ENCODE measurements at regions not wholly inside any gene's neighbourhood (a gene's known extent, or its start where the extent isn't known, plus 50 kb on each side); places are given as distances from the start of the nearest gene placed in this dataset.

DNA sequence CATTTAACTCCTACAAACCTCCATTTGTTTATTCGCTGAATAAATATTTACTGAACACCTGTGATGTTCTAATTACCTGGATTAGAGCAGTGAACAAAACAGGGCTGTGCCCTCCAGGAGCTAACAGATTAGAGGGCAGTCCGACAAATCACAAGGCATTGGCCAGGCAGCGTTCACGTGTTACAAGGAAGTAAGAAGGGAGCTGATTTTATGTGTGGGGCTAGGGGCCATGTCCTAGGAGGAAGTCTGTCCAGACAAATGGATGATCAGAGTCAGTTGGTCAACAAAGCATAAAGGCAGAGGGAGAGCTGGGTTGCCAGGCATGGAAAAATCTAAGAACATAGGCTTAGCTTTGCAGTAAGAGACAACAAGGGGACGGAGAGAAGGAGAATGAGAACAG is 57.3 kb upstream of the BACE2 start:
- DNase-seq, result no peak
- H3K27me3 ChIP-seq, result no peaks in the 10 kb centered on the region
- intact Hi-C loops (cut with DNase I; ENCODE audit: low total_unique reads), result no loop called here
- TF ChIP-seq, protein P1, sequence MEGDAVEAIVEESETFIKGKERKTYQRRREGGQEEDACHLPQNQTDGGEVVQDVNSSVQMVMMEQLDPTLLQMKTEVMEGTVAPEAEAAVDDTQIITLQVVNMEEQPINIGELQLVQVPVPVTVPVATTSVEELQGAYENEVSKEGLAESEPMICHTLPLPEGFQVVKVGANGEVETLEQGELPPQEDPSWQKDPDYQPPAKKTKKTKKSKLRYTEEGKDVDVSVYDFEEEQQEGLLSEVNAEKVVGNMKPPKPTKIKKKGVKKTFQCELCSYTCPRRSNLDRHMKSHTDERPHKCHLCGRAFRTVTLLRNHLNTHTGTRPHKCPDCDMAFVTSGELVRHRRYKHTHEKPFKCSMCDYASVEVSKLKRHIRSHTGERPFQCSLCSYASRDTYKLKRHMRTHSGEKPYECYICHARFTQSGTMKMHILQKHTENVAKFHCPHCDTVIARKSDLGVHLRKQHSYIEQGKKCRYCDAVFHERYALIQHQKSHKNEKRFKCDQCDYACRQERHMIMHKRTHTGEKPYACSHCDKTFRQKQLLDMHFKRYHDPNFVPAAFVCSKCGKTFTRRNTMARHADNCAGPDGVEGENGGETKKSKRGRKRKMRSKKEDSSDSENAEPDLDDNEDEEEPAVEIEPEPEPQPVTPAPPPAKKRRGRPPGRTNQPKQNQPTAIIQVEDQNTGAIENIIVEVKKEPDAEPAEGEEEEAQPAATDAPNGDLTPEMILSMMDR (IDR thresholded peaks at IDR 0.05), result no peak
- no peak for TF ChIP-seq POLR2A (IDR thresholded peaks at IDR 0.05)
- H3K4me3 ChIP-seq, result no peak overlapping the region
- no peak overlapping the region for H3K27ac ChIP-seq
- H3K9me3 ChIP-seq, result no peaks in the 10 kb centered on the region
- no peaks in the 10 kb centered on the region for H3K4me1 ChIP-seq
- no peaks in the 10 kb centered on the region for H3K36me3 ChIP-seq

DNA sequence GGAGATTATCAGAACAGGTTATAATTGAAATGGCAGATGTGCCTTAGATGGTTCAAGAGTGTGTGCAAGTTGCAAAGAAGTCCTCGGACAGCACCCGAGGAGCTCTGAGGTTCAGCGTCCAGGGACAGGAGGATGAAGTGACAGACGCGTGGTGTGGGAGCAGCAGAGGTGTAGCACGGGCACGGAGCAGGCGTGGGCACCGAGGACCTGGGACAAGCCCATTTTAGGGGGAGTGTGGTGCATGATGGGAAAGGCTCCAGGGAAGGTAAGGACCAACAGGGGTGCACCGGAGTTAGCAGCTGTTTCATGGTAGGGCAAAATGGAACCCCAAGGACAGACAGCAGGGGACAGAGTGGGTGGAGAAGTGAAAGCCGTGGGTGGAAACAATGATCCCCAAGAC is 56.3 kb upstream of the BACE2 start:
- H3K36me3 ChIP-seq, result no peaks in the 10 kb centered on the region
- no peak for DNase-seq
- H3K4me1 ChIP-seq, result no peaks in the 10 kb centered on the region
- H3K27me3 ChIP-seq, result no peaks in the 10 kb centered on the region
- TF ChIP-seq, protein P1 (IDR thresholded peaks at IDR 0.05), result no peak
- no peak for TF ChIP-seq POLR2A (IDR thresholded peaks at IDR 0.05)
- intact Hi-C loops (cut with DNase I; ENCODE audit: low total_unique reads), result no loop called here
- no peak overlapping the region for H3K27ac ChIP-seq
- no peaks in the 10 kb centered on the region for H3K9me3 ChIP-seq
- no peak overlapping the region for H3K4me3 ChIP-seq

DNA sequence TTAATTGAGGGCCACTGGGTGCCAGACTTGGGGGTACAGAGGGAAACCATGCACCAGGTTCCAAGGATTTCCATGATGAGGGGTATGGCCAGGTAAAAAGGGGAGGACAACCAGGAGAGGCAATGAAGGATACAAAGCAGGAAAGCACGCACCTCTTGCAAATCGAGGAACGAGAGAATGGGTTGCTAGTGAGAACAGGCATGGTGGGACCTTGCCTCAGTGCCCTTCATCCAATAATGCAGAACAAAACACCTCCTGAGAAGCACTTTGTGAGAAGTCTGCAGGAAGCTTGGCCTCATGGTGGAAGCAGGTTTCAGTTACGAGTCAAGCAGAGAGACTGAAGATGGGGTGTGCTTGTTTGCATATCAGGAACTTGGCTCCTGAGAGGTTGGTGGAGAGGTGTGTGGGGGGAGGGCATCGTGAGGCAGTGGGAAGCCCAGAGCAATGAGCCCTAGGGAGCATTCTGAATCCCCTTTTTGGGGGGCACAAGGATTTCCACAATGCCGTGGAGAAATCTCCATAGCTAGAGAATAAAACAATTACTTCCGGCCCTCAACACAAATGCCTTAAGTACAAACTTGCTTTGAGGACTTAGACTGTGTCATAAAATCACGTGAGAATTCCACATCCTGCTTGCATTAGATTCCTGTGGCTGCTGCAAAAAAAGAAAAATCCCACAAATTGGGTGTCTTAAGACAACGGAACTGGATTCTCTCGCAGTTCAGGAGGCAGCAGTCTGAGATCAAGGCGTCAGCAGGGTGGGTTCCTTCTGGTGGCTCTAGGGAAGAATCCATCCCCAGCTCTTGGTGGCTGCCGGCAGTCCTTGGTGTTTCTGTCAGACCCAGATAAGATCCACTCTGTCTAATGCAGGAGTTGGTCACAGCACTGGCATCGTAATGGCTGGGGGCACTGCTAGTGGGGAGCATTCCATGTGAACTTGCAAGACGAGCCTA is 54.9 kb upstream of the BACE2 start:
- no peaks in the 10 kb centered on the region for H3K4me1 ChIP-seq
- intact Hi-C loops (cut with DNase I; ENCODE audit: low total_unique reads), result no loop called here
- no peak for DNase-seq
- H3K27me3 ChIP-seq, result no peaks in the 10 kb centered on the region
- no peaks in the 10 kb centered on the region for H3K9me3 ChIP-seq
- no peak for TF ChIP-seq POLR2A (IDR thresholded peaks at IDR 0.05)
- TF ChIP-seq, protein P1 (IDR thresholded peaks at IDR 0.05), result no peak
- no peaks in the 10 kb centered on the region for H3K36me3 ChIP-seq
- no peak overlapping the region for H3K27ac ChIP-seq
- H3K4me3 ChIP-seq, result no peak overlapping the region

DNA sequence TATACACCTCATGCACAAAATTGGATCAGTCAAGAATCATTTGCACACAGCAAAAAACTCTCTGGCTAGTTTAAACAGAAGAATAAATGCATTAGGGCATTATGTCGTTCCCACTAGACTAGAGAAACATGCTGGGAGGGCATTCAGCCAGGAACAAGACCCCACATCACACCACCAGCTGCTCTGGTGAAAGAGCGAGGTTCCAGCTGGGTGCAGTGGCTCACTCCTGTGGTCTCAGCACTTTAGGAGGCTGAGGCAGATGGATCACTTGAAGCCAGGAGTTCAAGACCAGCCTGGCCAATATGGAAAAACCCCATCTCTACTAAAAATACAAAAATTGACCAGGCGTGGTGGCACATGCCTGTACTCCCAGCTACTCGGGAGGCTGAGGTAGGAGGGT is 52.1 kb upstream of the BACE2 start:
- H3K9me3 ChIP-seq, result no peaks in the 10 kb centered on the region
- no peaks in the 10 kb centered on the region for H3K27me3 ChIP-seq
- H3K36me3 ChIP-seq, result no peaks in the 10 kb centered on the region
- no peak overlapping the region for H3K27ac ChIP-seq
- TF ChIP-seq POLR2A (IDR thresholded peaks at IDR 0.05), result no peak
- TF ChIP-seq, protein P1 (IDR thresholded peaks at IDR 0.05), result no peak
- H3K4me3 ChIP-seq, result no peak overlapping the region
- intact Hi-C loops (cut with DNase I; ENCODE audit: low total_unique reads), result no loop called here
- H3K4me1 ChIP-seq, result no peaks in the 10 kb centered on the region
- no peak for DNase-seq
